IMR-90 (cell line): ENCODE measurements at regions not wholly inside any gene's neighbourhood (a gene's known extent, or its start where the extent isn't known, plus 50 kb on each side); places are given as distances from the start of the nearest gene placed in this dataset.

ENCODE experiments used
- ATAC-seq: fragments of 200-7000 bp; cut with Tn5 transposase; 2 replicates; pipeline ENCODE4 v1.9.1; 2020; ENCODE audit warnings: low read depth, mild to moderate bottlenecking, moderate library complexity
- BruUV-seq: library from RNA; stranded (reverse); fragments of 400-500 nt; replicated peaks from 2 replicates; lab custom pipeline; 2021; lab: Mats Ljungman, UMichigan
- CTCF ChIA-PET: fragments of 300-600 bp; formaldehyde crosslinking; extraction: SDS; loops from one replicate; lab custom pipeline; 2021; ENCODE audit warnings: antibody characterized with exemption; lab: Yijun Ruan, JAX
- POLR2A ChIA-PET: fragments of 300-600 bp; sonication (Branson Sonifier 250); formaldehyde crosslinking; loops from one replicate; lab custom pipeline; 2022; ENCODE audit warnings: antibody characterized with exemption; ENCODE audit not compliant: unreplicated experiment; lab: Charles Lee
- DNase-seq: peaks from one replicate; pipeline ENCODE4 v3.0.0; 2013
- H2AFZ ChIP-seq: replicated peaks from 2 replicates; pipeline ENCODE3; 2013; ENCODE audit warnings: low read length, mild to moderate bottlenecking; ENCODE audit not compliant: poor library complexity
- H2AK5ac ChIP-seq: 2 replicates; pipeline ENCODE4 v1.6.1; 2013; ENCODE audit warnings: low read depth, low read length, inconsistent platforms
- H2AK9ac ChIP-seq: replicated peaks from 2 replicates; pipeline ENCODE3; 2013; ENCODE audit warnings: mild to moderate bottlenecking, low read depth, low read length, moderate library complexity; ENCODE audit not compliant: poor library complexity
- H2BK120ac ChIP-seq: 2 replicates; pipeline ENCODE4 v1.6.1; 2013; ENCODE audit warnings: low read depth, low read length, inconsistent platforms
- H2BK15ac ChIP-seq: 3 replicates; pipeline ENCODE4 v1.6.1; 2013; ENCODE audit warnings: low read depth, low read length, inconsistent platforms
- H2BK20ac ChIP-seq: 2 replicates; pipeline ENCODE4 v1.6.1; 2013; ENCODE audit warnings: low read depth, mild to moderate bottlenecking, inconsistent platforms, low read length, moderate library complexity
- H2BK5ac ChIP-seq: 2 replicates; pipeline ENCODE4 v1.6.1; 2013; ENCODE audit warnings: mild to moderate bottlenecking, low read depth, low read length, inconsistent platforms; ENCODE audit not compliant: poor library complexity, severe bottlenecking
- H3K14ac ChIP-seq: replicated peaks from 2 replicates; pipeline ENCODE4 v1.6.1; 2013; ENCODE audit warnings: low read depth, low read length, inconsistent platforms
- H3K18ac ChIP-seq: 2 replicates; pipeline ENCODE4 v1.6.1; 2013; ENCODE audit warnings: low read depth, low read length, control low read depth
- H3K23ac ChIP-seq: 2 replicates; pipeline ENCODE4 v1.6.1; 2013; ENCODE audit warnings: low read depth, low read length, inconsistent platforms
- H3K27ac ChIP-seq: 2 replicates; pipeline ENCODE4 v1.5.1; 2013; ENCODE audit warnings: mild to moderate bottlenecking, control low read depth, low read length; ENCODE audit not compliant: insufficient read depth
- H3K27me3 ChIP-seq: 2 replicates; pipeline ENCODE4 v1.6.1; 2013; ENCODE audit warnings: low read length; ENCODE audit not compliant: control insufficient read depth, insufficient read depth
- H3K36me3 ChIP-seq: 2 replicates; pipeline ENCODE4 v1.6.1; 2013; ENCODE audit warnings: low read length, mixed read lengths; ENCODE audit not compliant: control insufficient read depth, insufficient read depth
- H3K4ac ChIP-seq: 2 replicates; pipeline ENCODE4 v1.6.1; 2013; ENCODE audit warnings: low read depth, low read length, inconsistent platforms
- H3K4me1 ChIP-seq: 2 replicates; pipeline ENCODE4 v1.6.1; 2013; ENCODE audit warnings: low read length, mixed read lengths; ENCODE audit not compliant: control insufficient read depth, insufficient read depth
- H3K4me2 ChIP-seq: 2 replicates; pipeline ENCODE4 v1.6.1; 2013; ENCODE audit warnings: low read depth, mild to moderate bottlenecking, control low read depth, low read length, moderate library complexity
- H3K4me3 ChIP-seq: 2 replicates; pipeline ENCODE4 v1.5.1; 2013; ENCODE audit warnings: low read depth, mild to moderate bottlenecking, control low read depth, low read length, moderate library complexity; ENCODE audit not compliant: insufficient read depth
- H3K56ac ChIP-seq: 2 replicates; pipeline ENCODE4 v1.6.1; 2013; ENCODE audit warnings: low read length, inconsistent platforms; ENCODE audit not compliant: insufficient read depth; ENCODE audit errors: extremely low read depth
- H3K79me1 ChIP-seq, 2 experiments: 2 replicates each; pipeline ENCODE4 v1.6.1; 2013; ENCODE audit warnings: low read length in 2 of 2, inconsistent platforms in 1 of 2, low read depth in 1 of 2
- H3K9ac ChIP-seq: 2 replicates; pipeline ENCODE4 v1.6.1; 2013; ENCODE audit warnings: low read depth, low read length, control low read depth
- H3K9me1 ChIP-seq: 2 replicates; pipeline ENCODE4 v1.6.1; 2013; ENCODE audit warnings: low read length, inconsistent platforms; ENCODE audit not compliant: insufficient read depth
- H3K9me3 ChIP-seq: 2 replicates; pipeline ENCODE4 v1.6.1; 2013; ENCODE audit warnings: low read length; ENCODE audit not compliant: control insufficient read depth, insufficient read depth
- H4K20me1 ChIP-seq: 2 replicates; pipeline ENCODE4 v1.6.1; 2013; ENCODE audit warnings: low read length, inconsistent platforms; ENCODE audit not compliant: insufficient read depth
- H4K5ac ChIP-seq: 2 replicates; pipeline ENCODE4 v1.6.1; 2013; ENCODE audit warnings: mild to moderate bottlenecking, low read depth, low read length, control low read depth
- H4K8ac ChIP-seq, 2 experiments: 2 replicates each; pipeline ENCODE4 v1.6.1; 2013; ENCODE audit warnings: low read depth in 2 of 2, low read length in 2 of 2, control low read depth in 1 of 2, inconsistent platforms in 1 of 2
- H4K91ac ChIP-seq: 2 replicates; pipeline ENCODE4 v1.6.1; 2013; ENCODE audit warnings: low read depth, low read length, inconsistent platforms; ENCODE audit not compliant: insufficient read depth
- BHLHE40 ChIP-seq: fragments of 150-350 bp; IDR thresholded peaks from 2 replicates; pipeline ENCODE4 v1.6.1; 2016; ENCODE audit warnings: mild to moderate bottlenecking, low read depth, low read length
- CEBPB ChIP-seq: IDR thresholded peaks from 2 replicates; pipeline ENCODE4 v1.6.1; 2012; ENCODE audit warnings: low read depth, low read length, improper control_type of control experiment
- CHD1 ChIP-seq: IDR thresholded peaks from 2 replicates; pipeline ENCODE4 v1.6.1; 2012; ENCODE audit warnings: low read depth, low read length, improper control_type of control experiment
- FOS ChIP-seq: fragments of 150-350 bp; IDR thresholded peaks from 2 replicates; pipeline ENCODE4 v1.6.1; 2016; ENCODE audit warnings: low read depth, low read length
- MAFK ChIP-seq: IDR thresholded peaks from 2 replicates; pipeline ENCODE4 v1.6.1; 2012; ENCODE audit warnings: low read depth, low read length, improper control_type of control experiment
- MAZ ChIP-seq: IDR thresholded peaks from 2 replicates; pipeline ENCODE4 v1.6.1; 2012; ENCODE audit warnings: low read depth, mild to moderate bottlenecking, low read length, improper control_type of control experiment, moderate library complexity, borderline replicate concordance
- MXI1 ChIP-seq: IDR thresholded peaks from 2 replicates; pipeline ENCODE4 v1.6.1; 2012; ENCODE audit warnings: low read depth, mild to moderate bottlenecking, low read length, moderate library complexity, borderline replicate concordance
- NFE2L2 ChIP-seq: fragments of 150-350 bp; IDR thresholded peaks from 2 replicates; pipeline ENCODE4 v1.6.1; 2016; ENCODE audit warnings: low read depth, mild to moderate bottlenecking, low read length
- POLR2A ChIP-seq: IDR thresholded peaks from 2 replicates; pipeline ENCODE4 v1.6.1; 2012; ENCODE audit warnings: mild to moderate bottlenecking, low read depth, low read length
- RAD21 ChIP-seq: IDR thresholded peaks from 2 replicates; pipeline ENCODE4 v1.6.1; 2012; ENCODE audit warnings: low read length, improper control_type of control experiment
- RCOR1 ChIP-seq: IDR thresholded peaks from 2 replicates; pipeline ENCODE4 v1.6.1; 2012; ENCODE audit warnings: mild to moderate bottlenecking, low read length, improper control_type of control experiment; ENCODE audit not compliant: insufficient replicate concordance
- RFX5 ChIP-seq: IDR thresholded peaks from 2 replicates; pipeline ENCODE4 v1.8.0; 2012; ENCODE audit warnings: low read depth, mild to moderate bottlenecking, low read length, moderate library complexity
- SMC3 ChIP-seq: fragments of 150-350 bp; IDR thresholded peaks from 2 replicates; pipeline ENCODE4 v1.6.1; 2016; ENCODE audit warnings: low read depth, mild to moderate bottlenecking, antibody characterized with exemption, low read length, moderate library complexity
- WGBS, 2 experiments: methylation state at CpG; one replicate each; pipeline versions ENCODE4 v1.1.5 to v1.1.7; 2013; ENCODE audit warnings: missing lambda C conversion rate in 2 of 2; ENCODE audit not compliant: insufficient read length in 1 of 2; ENCODE audit errors: extremely low coverage in 2 of 2; 5-methylcytosine and 5-hydroxymethylcytosine counted together
- dilution Hi-C: fragments of 300-500 bp; cut with HindIII; formaldehyde crosslinking; loops from one replicate; pipeline ENCODE4 v1.14.3; 2018; ENCODE audit warnings: low sequenced_read_pairs; ENCODE audit not compliant: unreplicated experiment
- in situ Hi-C: fragments of 300-500 bp; cut with MboI; formaldehyde crosslinking; loops from 3 replicates; pipeline ENCODE4 v1.14.3; 2019; ENCODE audit warnings: low sequenced_read_pairs, inconsistent platforms, mixed read lengths
- intact Hi-C: fragments of 100-400 bp; cut with micrococcal nuclease; formaldehyde crosslinking; loops from 2 replicates; pipeline ENCODE4 v1.10.0; 2022
- TF ChIP-seq, protein P1 (sequence below): fragments of 150-350 bp; IDR thresholded peaks from 2 replicates; pipeline ENCODE4 v1.6.1; 2016; ENCODE audit warnings: low read depth, mild to moderate bottlenecking, low read length, moderate library complexity, borderline replicate concordance
- TF ChIP-seq, protein P2 (sequence below): conservative IDR thresholded peaks from 2 replicates; pipeline ENCODE4 v1.5.1; 2012; ENCODE audit warnings: mild to moderate bottlenecking, low read depth, low read length, improper control_type of control experiment
- TF ChIP-seq, protein P3 (sequence below): fragments of 150-350 bp; IDR thresholded peaks from 2 replicates; pipeline ENCODE4 v1.6.1; 2017; ENCODE audit warnings: mild to moderate bottlenecking, antibody characterized with exemption, low read length, low read depth

DNA sequence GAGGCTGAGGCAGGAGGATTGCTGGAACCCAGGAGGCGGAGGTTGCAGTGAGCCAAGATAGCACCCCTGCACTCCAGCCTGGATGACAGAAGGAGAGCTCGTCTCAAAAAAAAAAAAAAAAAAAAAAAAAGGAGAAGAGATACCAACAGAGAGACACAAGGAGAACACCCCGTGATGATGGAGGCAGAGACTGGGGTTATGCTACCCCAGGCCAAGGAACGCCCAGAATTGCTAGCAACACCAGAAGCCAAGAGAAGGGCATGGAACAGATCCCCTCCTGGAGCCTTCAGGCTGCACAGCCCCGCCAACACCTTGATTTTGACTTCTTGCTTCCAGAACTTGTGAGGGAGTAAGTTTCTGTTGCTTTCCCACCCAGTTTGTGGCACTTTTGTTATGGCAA is 148.0 kb upstream of the FOXN3 start:
- Histone ChIP-seq H3K4me3 (no peak overlapping the region), H2BK120ac (no peak overlapping the region), H4K20me1 (0 out of 2 replicates have a peak, but pooled peaks cover 3% of the 10 kb centered on the region), H2BK5ac (no peak overlapping the region), H3K9ac (no peak overlapping the region), H4K5ac (no peak overlapping the region), H4K8ac (no peak overlapping the region), H2AK9ac (no peak overlapping the region), H3K23ac (no peak overlapping the region), H3K9me1 (peaks cover 15% of the 10 kb centered on the region; the same call in 1 of the 2 replicates), H2AFZ (no peak overlapping the region), H2AK5ac (no peak overlapping the region), H3K4me1 (0 out of 2 replicates have a peak, but pooled peaks cover 2% of the 10 kb centered on the region), H3K27ac (no peak overlapping the region), H3K56ac (no peak overlapping the region), H3K18ac (no peak overlapping the region), H3K27me3 (no peaks in the 10 kb centered on the region), H4K91ac (no peak overlapping the region), H2BK15ac (no peak overlapping the region), H3K9me3 (no peaks in the 10 kb centered on the region), H3K36me3 (peaks cover 5% of the 10 kb centered on the region; the same call in 1 of the 2 replicates), H3K4ac (no peak overlapping the region), H3K14ac (no peak overlapping the region), H3K4me2 (no peak overlapping the region), H3K79me1 (peaks cover 23 to 28% of the 10 kb centered on the region in 2 experiments), H2BK20ac (no peak overlapping the region)
- WGBS, 2 experiments, result no CpG with 5 or more reads among the region's 5 CpGs
- no peak for DNase-seq
- BruUV-seq, result no TSS peak
- ChIA-PET CTCF (no interaction called here), POLR2A (no interaction called here)
- dilution Hi-C loops (no loop called here), in situ Hi-C loops (no loop called here), intact Hi-C loops (no loop called here)
- TF ChIP-seq FOS (no peak), BHLHE40 (no peak), MAFK (no peak), CHD1 (no peak), CEBPB (no peak), NFE2L2 (no peak), SMC3 (no peak), MXI1 (no peak), MAZ (no peak), RFX5 (no peak), RCOR1 (no peak), RAD21 (no peak), POLR2A (no peak)
- TF ChIP-seq, protein P1, sequence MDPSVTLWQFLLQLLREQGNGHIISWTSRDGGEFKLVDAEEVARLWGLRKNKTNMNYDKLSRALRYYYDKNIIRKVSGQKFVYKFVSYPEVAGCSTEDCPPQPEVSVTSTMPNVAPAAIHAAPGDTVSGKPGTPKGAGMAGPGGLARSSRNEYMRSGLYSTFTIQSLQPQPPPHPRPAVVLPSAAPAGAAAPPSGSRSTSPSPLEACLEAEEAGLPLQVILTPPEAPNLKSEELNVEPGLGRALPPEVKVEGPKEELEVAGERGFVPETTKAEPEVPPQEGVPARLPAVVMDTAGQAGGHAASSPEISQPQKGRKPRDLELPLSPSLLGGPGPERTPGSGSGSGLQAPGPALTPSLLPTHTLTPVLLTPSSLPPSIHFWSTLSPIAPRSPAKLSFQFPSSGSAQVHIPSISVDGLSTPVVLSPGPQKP, result no peak
- TF ChIP-seq, protein P2, sequence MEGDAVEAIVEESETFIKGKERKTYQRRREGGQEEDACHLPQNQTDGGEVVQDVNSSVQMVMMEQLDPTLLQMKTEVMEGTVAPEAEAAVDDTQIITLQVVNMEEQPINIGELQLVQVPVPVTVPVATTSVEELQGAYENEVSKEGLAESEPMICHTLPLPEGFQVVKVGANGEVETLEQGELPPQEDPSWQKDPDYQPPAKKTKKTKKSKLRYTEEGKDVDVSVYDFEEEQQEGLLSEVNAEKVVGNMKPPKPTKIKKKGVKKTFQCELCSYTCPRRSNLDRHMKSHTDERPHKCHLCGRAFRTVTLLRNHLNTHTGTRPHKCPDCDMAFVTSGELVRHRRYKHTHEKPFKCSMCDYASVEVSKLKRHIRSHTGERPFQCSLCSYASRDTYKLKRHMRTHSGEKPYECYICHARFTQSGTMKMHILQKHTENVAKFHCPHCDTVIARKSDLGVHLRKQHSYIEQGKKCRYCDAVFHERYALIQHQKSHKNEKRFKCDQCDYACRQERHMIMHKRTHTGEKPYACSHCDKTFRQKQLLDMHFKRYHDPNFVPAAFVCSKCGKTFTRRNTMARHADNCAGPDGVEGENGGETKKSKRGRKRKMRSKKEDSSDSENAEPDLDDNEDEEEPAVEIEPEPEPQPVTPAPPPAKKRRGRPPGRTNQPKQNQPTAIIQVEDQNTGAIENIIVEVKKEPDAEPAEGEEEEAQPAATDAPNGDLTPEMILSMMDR, result no peak
- TF ChIP-seq, protein P3, sequence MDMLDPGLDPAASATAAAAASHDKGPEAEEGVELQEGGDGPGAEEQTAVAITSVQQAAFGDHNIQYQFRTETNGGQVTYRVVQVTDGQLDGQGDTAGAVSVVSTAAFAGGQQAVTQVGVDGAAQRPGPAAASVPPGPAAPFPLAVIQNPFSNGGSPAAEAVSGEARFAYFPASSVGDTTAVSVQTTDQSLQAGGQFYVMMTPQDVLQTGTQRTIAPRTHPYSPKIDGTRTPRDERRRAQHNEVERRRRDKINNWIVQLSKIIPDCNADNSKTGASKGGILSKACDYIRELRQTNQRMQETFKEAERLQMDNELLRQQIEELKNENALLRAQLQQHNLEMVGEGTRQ, result no peak
- no peak for ATAC-seq
